Liver (tissue), 3 donors: ENCODE measurements at regions not wholly inside any gene's neighbourhood (a gene's known extent, or its start where the extent isn't known, plus 50 kb on each side); places are given as distances from the start of the nearest gene placed in this dataset.

Source experiments
- ATF3 ChIP-seq: IDR thresholded peaks from 2 replicates; pipeline ENCODE4 v1.6.1; 2016; ENCODE audit warnings: antibody characterized with exemption
- CTCF ChIP-seq: fragments of 150-350 bp; IDR thresholded peaks from 2 replicates; pipeline ENCODE4 v1.5.1; 2017; ENCODE audit warnings: improper control_type of control experiment, low read depth, low read length; ENCODE audit not compliant: missing input control
- FOXA1 ChIP-seq: IDR thresholded peaks from 2 replicates; pipeline ENCODE4 v1.6.1; 2016; ENCODE audit warnings: antibody characterized with exemption
- FOXA2 ChIP-seq: IDR thresholded peaks from 2 replicates; pipeline ENCODE4 v1.6.1; 2016; ENCODE audit warnings: antibody characterized with exemption
- HNF4A ChIP-seq, 2 donors: conservative IDR thresholded peaks; 2 replicates each; pipeline ENCODE4 v1.6.1; 2016; ENCODE audit warnings: antibody characterized with exemption in 2 of 2, mild to moderate bottlenecking in 2 of 2
- HNF4G ChIP-seq: IDR thresholded peaks from 2 replicates; pipeline ENCODE4 v1.6.1; 2016; ENCODE audit warnings: antibody characterized with exemption
- JUND ChIP-seq, 2 donors: IDR thresholded peaks; 2 replicates each; pipeline ENCODE4 v1.6.1; 2016; ENCODE audit warnings: antibody characterized with exemption in 2 of 2
- MAX ChIP-seq: IDR thresholded peaks from 2 replicates; pipeline ENCODE4 v1.6.1; 2016; ENCODE audit warnings: antibody characterized with exemption
- RAD21 ChIP-seq, 2 donors: IDR thresholded peaks; 2 replicates each; pipeline ENCODE4 v1.6.1; 2016; ENCODE audit warnings: antibody characterized with exemption in 2 of 2, mild to moderate bottlenecking in 2 of 2
- REST ChIP-seq: IDR thresholded peaks from 2 replicates; pipeline ENCODE4 v1.6.1; 2016; ENCODE audit warnings: antibody characterized with exemption, mild to moderate bottlenecking
- SP1 ChIP-seq: IDR thresholded peaks from 2 replicates; pipeline ENCODE4 v1.6.1; 2018; ENCODE audit warnings: antibody characterized with exemption, mild to moderate bottlenecking
- TAF1 ChIP-seq: conservative IDR thresholded peaks from 2 replicates; pipeline ENCODE4 v1.6.1; 2016; ENCODE audit warnings: antibody characterized with exemption, mild to moderate bottlenecking
- YY1 ChIP-seq: IDR thresholded peaks from 2 replicates; pipeline ENCODE4 v1.6.1; 2016; ENCODE audit warnings: antibody characterized with exemption, mild to moderate bottlenecking
- ZBTB33 ChIP-seq: IDR thresholded peaks from 2 replicates; pipeline ENCODE4 v1.6.1; 2016; ENCODE audit warnings: antibody characterized with exemption
- donor health status: healthy.
- donor health status: healthy.

- TF ChIP-seq CTCF (no peak), MAX (no peak), RAD21 (IDR thresholded peaks at IDR 0.05) (no peak), ZBTB33 (no peak), YY1 (no peak), REST (no peak), TAF1 (no peak), FOXA1 (no peak), ATF3 (no peak), HNF4A (conservative IDR thresholded peaks at IDR 0.05) (no peak), JUND (IDR thresholded peaks at IDR 0.05) (no peak), FOXA2 (no peak), HNF4G (no peak), SP1 (no peak)
These were observed 759.5 kb downstream of the UQCRFS1 start for GRCh38 chr19:28453420-28453819.
